K562 (cell line): ENCODE measurements at regions not wholly inside any gene's neighbourhood (a gene's known extent, or its start where the extent isn't known, plus 50 kb on each side); places are given as distances from the start of the nearest gene placed in this dataset.

ENCODE experiments used
- CBFB ChIP-seq: sonication (generic); formaldehyde crosslinking; IDR thresholded peaks from 2 replicates; pipeline ENCODE4 v1.4.0; 2020; ENCODE audit warnings: mild to moderate bottlenecking, missing genetic modification reagents
- CTCF ChIP-seq, 3 experiments: IDR thresholded peaks in 2 of 3; conservative IDR thresholded peaks in 1 of 3; 2 replicates each; pipeline ENCODE4 v1.5.1; 2011 to 2012; ENCODE audit warnings: low read length in 3 of 3, mild to moderate bottlenecking in 3 of 3, control low read depth in 2 of 3, improper control_type of control experiment in 1 of 3, inconsistent platforms in 1 of 3, low read depth in 1 of 3, mixed read lengths in 1 of 3, moderate library complexity in 1 of 3; ENCODE audit not compliant: insufficient read depth in 2 of 3
- ELF4 ChIP-seq: fragments of 450-650 bp; formaldehyde crosslinking; IDR thresholded peaks from 2 replicates; pipeline ENCODE4 v1.4.0; 2022; ENCODE audit warnings: missing genetic modification characterization
- HMGXB4 ChIP-seq: sonication (generic); formaldehyde crosslinking; IDR thresholded peaks from 2 replicates; pipeline ENCODE4 v1.8.1; 2023; ENCODE audit warnings: mild to moderate bottlenecking, missing genetic modification reagents
- HNRNPH1 ChIP-seq: fragments of 200-400 bp; formaldehyde crosslinking; optimal IDR thresholded peaks from 2 replicates; pipeline ENCODE3; 2017; ENCODE audit warnings: low read depth, mild to moderate bottlenecking, low read length, moderate library complexity
- NBN ChIP-seq: fragments of 450-650 bp; IDR thresholded peaks from 2 replicates; pipeline ENCODE4 v1.6.1; 2016; ENCODE audit warnings: low read depth, mild to moderate bottlenecking
- PKNOX1 ChIP-seq: fragments of 450-650 bp; IDR thresholded peaks from 2 replicates; pipeline ENCODE4 v1.6.1; 2016
- YBX1 ChIP-seq: fragments of 450-650 bp; IDR thresholded peaks from 2 replicates; pipeline ENCODE4 v1.7.1; 2016; ENCODE audit warnings: mild to moderate bottlenecking
- ZNF239 ChIP-seq: fragments of 250-450 bp; sonication (Bioruptor Pico); IDR thresholded peaks from 2 replicates; pipeline ENCODE4 v1.4.0; 2020; ENCODE audit warnings: mild to moderate bottlenecking
- ZNF561 ChIP-seq: fragments of 450-650 bp; formaldehyde crosslinking; conservative IDR thresholded peaks from 2 replicates; pipeline ENCODE4 v1.4.0; 2020; ENCODE audit warnings: mild to moderate bottlenecking, moderate library complexity

- no peak for TF ChIP-seq HNRNPH1
- TF ChIP-seq PKNOX1, result no peak
- TF ChIP-seq ZNF561 (CRISPR knock-in tag), result no peak
- no peak for TF ChIP-seq HMGXB4 (CRISPR knock-in tag)
- TF ChIP-seq CTCF (IDR thresholded peaks at IDR 0.05 in 2 of 3, conservative IDR thresholded peaks at IDR 0.05 in 1 of 3; ENCODE audit: insufficient read depth in 2 of 3, low read depth in 1 of 3, low read length in 3 of 3), result no peak
- TF ChIP-seq NBN, result no peak
- no peak for TF ChIP-seq CBFB
- no peak for TF ChIP-seq YBX1
- no peak for TF ChIP-seq ZNF239 (CRISPR knock-in tag)
- no peak for TF ChIP-seq ELF4 (CRISPR knock-in tag)
Measured at GRCh38 chr1:60170709-60171108, 97.1 kb upstream of the C1orf87 start.
